CD14-positive monocyte (primary cell): ENCODE measurements at regions not wholly inside any gene's neighbourhood (a gene's known extent, or its start where the extent isn't known, plus 50 kb on each side); places are given as distances from the start of the nearest gene placed in this dataset.

Source experiments
- DNase-seq, 3 donors: peaks; one replicate each; pipeline ENCODE4 v3.0.0-alpha.2; 2011 to 2022
- H2AFZ ChIP-seq: 2 replicates; pipeline ENCODE4 v1.6.0; 2012; ENCODE audit warnings: mild to moderate bottlenecking, low read depth, low read length, inconsistent platforms; ENCODE audit not compliant: insufficient read depth, poor library complexity, severe bottlenecking
- H3K27ac ChIP-seq, 2 donors: 1 replicate in 1 of 2; 2 replicates in 1 of 2; pipeline ENCODE4 v1.5.1; 2012 to 2013; ENCODE audit warnings: low read length in 2 of 2, control low read depth in 1 of 2, inconsistent platforms in 1 of 2, low read depth in 1 of 2, mild to moderate bottlenecking in 1 of 2
- H3K27me3 ChIP-seq, 2 donors: one replicate each; pipeline versions ENCODE4 v1.6.0 to v1.6.1; 2011 to 2013; ENCODE audit warnings: low read length in 2 of 2; ENCODE audit not compliant: control insufficient read depth in 2 of 2, insufficient read depth in 2 of 2
- H3K36me3 ChIP-seq, 2 donors: replicated peaks in 1 of 2; 1 replicate in 1 of 2; 2 replicates in 1 of 2; pipeline versions ENCODE4 v1.5.1 to v1.6.1; 2012 to 2013; ENCODE audit warnings: low read length in 2 of 2, control low read depth in 1 of 2, inconsistent platforms in 1 of 2, mild to moderate bottlenecking in 1 of 2; ENCODE audit not compliant: insufficient read depth in 2 of 2, control insufficient read depth in 1 of 2
- H3K4me1 ChIP-seq, 2 donors: 1 replicate in 1 of 2; 2 replicates in 1 of 2; pipeline versions ENCODE4 v1.5.1 to v1.6.1; 2012 to 2013; ENCODE audit warnings: low read length in 2 of 2, control low read depth in 1 of 2, inconsistent platforms in 1 of 2, mild to moderate bottlenecking in 1 of 2, moderate library complexity in 1 of 2; ENCODE audit not compliant: insufficient read depth in 2 of 2, control insufficient read depth in 1 of 2
- H3K4me2 ChIP-seq: replicated peaks from 2 replicates; pipeline ENCODE3; 2012; ENCODE audit warnings: low read length, moderate library complexity, mild to moderate bottlenecking; ENCODE audit not compliant: poor library complexity, severe bottlenecking; ENCODE audit errors: extremely low read depth
- H3K4me3 ChIP-seq, 3 experiments: fragments of 200-600 bp in 1 of 3; sonication (generic) in 1 of 3; replicated peaks in 1 of 3; 1 replicate in 2 of 3; 2 replicates in 1 of 3; pipeline ENCODE4 v1.5.1; 2011 to 2013; ENCODE audit warnings: low read length in 3 of 3, mild to moderate bottlenecking in 3 of 3, control low read depth in 2 of 3, low read depth in 2 of 3, inconsistent platforms in 1 of 3, moderate library complexity in 1 of 3
- H3K79me2 ChIP-seq: 2 replicates; pipeline ENCODE4 v1.6.0; 2012; ENCODE audit warnings: mild to moderate bottlenecking, control low read depth, inconsistent platforms, low read length, moderate library complexity; ENCODE audit not compliant: insufficient read depth
- H3K9ac ChIP-seq: 2 replicates; pipeline ENCODE4 v1.6.0; 2017; ENCODE audit warnings: low read length, mild to moderate bottlenecking; ENCODE audit not compliant: insufficient read depth, poor library complexity, severe bottlenecking
- H3K9me3 ChIP-seq, 2 donors: replicated peaks in 1 of 2; 1 replicate in 1 of 2; 2 replicates in 1 of 2; pipeline versions ENCODE4 v1.5.1 to v1.6.1; 2012 to 2013; ENCODE audit warnings: low read length in 2 of 2, control low read depth in 1 of 2; ENCODE audit not compliant: control insufficient read depth in 1 of 2, insufficient read depth in 1 of 2
- H4K20me1 ChIP-seq: 2 replicates; pipeline ENCODE4 v1.6.0; 2012; ENCODE audit warnings: mild to moderate bottlenecking, low read length, control low read depth, moderate library complexity; ENCODE audit not compliant: insufficient read depth
- H3K27ac Mint-ChIP-seq, 7 donors: one replicate each; pipeline ENCODE4 v1.8.0; 2020; ENCODE audit warnings: mild to moderate bottlenecking in 7 of 7, mixed read lengths in 7 of 7, moderate library complexity in 6 of 7, inconsistent platforms in 2 of 7
- H3K27me3 Mint-ChIP-seq, 3 donors: one replicate each; pipeline ENCODE4 v1.8.0; 2021 to 2022; ENCODE audit warnings: low read depth in 3 of 3, mild to moderate bottlenecking in 3 of 3, mixed read lengths in 3 of 3, moderate library complexity in 3 of 3, inconsistent platforms in 1 of 3
- H3K36me3 Mint-ChIP-seq, 2 donors: one replicate each; pipeline ENCODE4 v1.8.0; 2020; ENCODE audit warnings: mixed read lengths in 2 of 2, inconsistent platforms in 1 of 2, mild to moderate bottlenecking in 1 of 2
- H3K4me1 Mint-ChIP-seq: one replicate; pipeline ENCODE4 v1.8.0; 2020; ENCODE audit warnings: mild to moderate bottlenecking, mixed read lengths
- H3K4me3 Mint-ChIP-seq, 2 donors: one replicate each; pipeline ENCODE4 v1.8.0; 2020; ENCODE audit warnings: mild to moderate bottlenecking in 2 of 2, mixed read lengths in 2 of 2, moderate library complexity in 1 of 2
- H3K9me3 Mint-ChIP-seq, 7 donors: one replicate each; pipeline ENCODE4 v1.8.0; 2020 to 2022; ENCODE audit warnings: mixed read lengths in 7 of 7, mild to moderate bottlenecking in 6 of 7, moderate library complexity in 6 of 7, inconsistent platforms in 2 of 7
- CTCF ChIP-seq: fragments of 200-600 bp; IDR thresholded peaks from one replicate; pipeline ENCODE4 v1.8.0; 2022; ENCODE audit warnings: antibody characterized with exemption, mild to moderate bottlenecking
- WGBS: methylation state at CpG from one replicate; pipeline ENCODE4 v1.1.5; 2013; ENCODE audit warnings: missing lambda C conversion rate; ENCODE audit not compliant: insufficient coverage; 5-methylcytosine and 5-hydroxymethylcytosine counted together
- intact Hi-C, 2 donors: fragments of 100-400 bp; cut with micrococcal nuclease; formaldehyde crosslinking; loops; one replicate each; pipeline versions ENCODE4 v1.15.0 to v1.15.1; 2023

GRCh38 chrX:5458300-5458842, 770.3 kb downstream of the NLGN4X start:
- H3K27me3 Mint-ChIP-seq = no peaks in the 10 kb centered on the region
- no peak overlapping the region for H3K27ac Mint-ChIP-seq
- H3K27me3 ChIP-seq = no peaks in the 10 kb centered on the region
- no peak overlapping the region for H3K9ac ChIP-seq
- TF ChIP-seq CTCF = no peak
- peaks cover 0 to 2% (median 0%) of the 10 kb centered on the region in 7 donors for H3K9me3 Mint-ChIP-seq
- intact Hi-C loops = no loop called here
- H3K27ac ChIP-seq = no peak overlapping the region
- no peak for DNase-seq
- no peak overlapping the region for H2AFZ ChIP-seq
- H3K4me3 Mint-ChIP-seq = no peak overlapping the region
- no peaks in the 10 kb centered on the region for H3K36me3 ChIP-seq
- WGBS = 80% methylated on average over 1 of the region's 6 CpGs
- H3K4me1 Mint-ChIP-seq = no peaks in the 10 kb centered on the region
- H3K79me2 ChIP-seq = no peaks in the 10 kb centered on the region
- H3K4me2 ChIP-seq = no peak overlapping the region
- no peak overlapping the region for H3K4me3 ChIP-seq
- H4K20me1 ChIP-seq = no peaks in the 10 kb centered on the region
- no peaks in the 10 kb centered on the region for H3K9me3 ChIP-seq
- H3K36me3 Mint-ChIP-seq = no peaks in the 10 kb centered on the region
- H3K4me1 ChIP-seq = no peaks in the 10 kb centered on the region

- Histone ChIP-seq H4K20me1 (no peaks in the 10 kb centered on the region), H3K27ac (no peak overlapping the region), H3K9ac (no peak overlapping the region), H3K79me2 (no peaks in the 10 kb centered on the region), H2AFZ (no peak overlapping the region), H3K4me2 (no peak overlapping the region), H3K36me3 (no peaks in the 10 kb centered on the region), H3K27me3 (no peaks in the 10 kb centered on the region), H3K4me1 (no peaks in the 10 kb centered on the region), H3K9me3 (no peaks in the 10 kb centered on the region), H3K4me3 (no peak overlapping the region)
- intact Hi-C loops = no loop called here
- no peaks in the 10 kb centered on the region for H3K36me3 Mint-ChIP-seq
- no peak for TF ChIP-seq CTCF
- H3K9me3 Mint-ChIP-seq = peaks cover 0 to 6% (median 0%) of the 10 kb centered on the region in 7 donors
- H3K27me3 Mint-ChIP-seq = no peaks in the 10 kb centered on the region
- no peaks in the 10 kb centered on the region for H3K4me1 Mint-ChIP-seq
- no CpG with 5 or more reads among the region's 1 CpG for WGBS
- no peak for DNase-seq
- H3K4me3 Mint-ChIP-seq = no peak overlapping the region
- H3K27ac Mint-ChIP-seq = no peak overlapping the region
These were observed 779.3 kb downstream of the NLGN4X start for GRCh38 chrX:5449323-5449722.
